Adipocyte (in vitro differentiated cells): ENCODE measurements at regions not wholly inside any gene's neighbourhood (a gene's known extent, or its start where the extent isn't known, plus 50 kb on each side); places are given as distances from the start of the nearest gene placed in this dataset.
A peak's percentile ranks its signal among the peaks of the same experiment; 100 is the strongest.

Experiments used
- DNase-seq: peaks from one replicate; pipeline ENCODE4 v3.0.0-alpha.2; 2015; ENCODE audit warnings: low read depth
- H3K27me3 ChIP-seq: replicated peaks from 2 replicates; pipeline ENCODE4 v1.7.0; 2013; ENCODE audit warnings: mild to moderate bottlenecking, low read length, moderate library complexity; ENCODE audit not compliant: control insufficient read depth, insufficient read depth
- H3K36me3 ChIP-seq: 2 replicates; pipeline ENCODE4 v1.7.0; 2013; ENCODE audit warnings: low read length, mild to moderate bottlenecking, moderate library complexity; ENCODE audit not compliant: control insufficient read depth, insufficient read depth, severe bottlenecking
- H3K4me1 ChIP-seq: 2 replicates; pipeline ENCODE4 v1.7.0; 2013; ENCODE audit warnings: mild to moderate bottlenecking, low read length, moderate library complexity; ENCODE audit not compliant: control insufficient read depth, insufficient read depth
- H3K4me3 ChIP-seq: 2 replicates; pipeline ENCODE4 v1.7.0; 2013; ENCODE audit warnings: mild to moderate bottlenecking, low read length, moderate library complexity
- H3K9ac ChIP-seq: 2 replicates; pipeline ENCODE4 v1.7.0; 2013; ENCODE audit warnings: mild to moderate bottlenecking, low read length, moderate library complexity
- H3K9me3 ChIP-seq: 2 replicates; pipeline ENCODE4 v1.7.0; 2013; ENCODE audit warnings: mild to moderate bottlenecking, low read length, moderate library complexity; ENCODE audit not compliant: control insufficient read depth

DNA sequence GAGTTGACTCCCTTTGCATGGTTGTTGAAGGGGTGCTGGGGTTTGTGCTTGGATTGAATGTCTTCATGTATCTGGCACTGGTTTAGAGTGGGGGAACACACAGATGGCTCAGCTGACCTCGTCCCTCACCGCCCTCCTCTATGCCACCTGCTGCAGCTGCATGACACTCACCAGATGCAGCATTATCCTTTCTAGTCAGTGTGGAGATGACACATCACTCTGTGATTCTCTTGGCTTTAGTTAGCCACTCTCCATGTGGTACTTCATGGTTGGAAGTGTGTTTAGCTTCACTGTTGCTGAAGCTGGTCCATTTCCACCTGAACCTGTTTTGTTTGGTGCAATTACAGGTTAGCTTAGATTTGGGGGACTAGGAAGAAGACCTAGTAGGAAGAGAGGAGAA lies 56.3 kb upstream of the BMPER start:
- Histone ChIP-seq H3K4me3 (no peak overlapping the region), H3K9me3 (no peaks in the 10 kb centered on the region), H3K27me3 (no peaks in the 10 kb centered on the region), H3K36me3 (no peaks in the 10 kb centered on the region), H3K4me1 (peaks cover 34% of the 10 kb centered on the region), H3K9ac (no peak overlapping the region)
- peak; percentile 14 for DNase-seq

DNA sequence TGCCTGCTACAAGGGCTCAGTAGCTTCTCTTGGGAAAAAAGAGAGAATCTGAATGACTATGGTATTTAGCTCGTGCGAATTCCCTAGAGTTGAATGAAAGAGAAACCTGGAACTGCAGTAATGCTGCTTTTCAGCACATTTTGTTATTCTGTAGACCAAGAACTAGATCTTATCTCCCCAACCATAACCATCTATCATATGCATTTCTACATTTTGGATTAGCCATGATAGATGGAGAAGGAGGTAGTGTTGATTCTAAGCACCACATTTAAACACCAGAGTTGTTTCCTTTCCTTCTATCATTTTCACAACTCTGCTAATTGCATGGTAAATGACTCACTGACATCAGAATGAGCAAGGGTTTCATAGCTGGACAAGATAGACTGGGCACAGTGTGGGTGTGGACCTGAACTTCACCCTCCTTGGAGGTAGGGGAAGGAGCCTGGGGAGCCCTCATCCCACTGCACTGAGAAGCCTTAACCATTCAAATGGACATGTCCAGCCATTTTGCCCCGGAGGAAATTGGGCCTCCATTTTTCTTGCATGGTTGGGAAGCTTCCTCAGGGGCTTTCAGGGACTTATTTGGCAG lies 55.3 kb upstream of the BMPER start:
- no peak overlapping the region for H3K4me3 ChIP-seq
- H3K9me3 ChIP-seq = no peaks in the 10 kb centered on the region
- H3K27me3 ChIP-seq = no peaks in the 10 kb centered on the region
- no peak for DNase-seq
- H3K9ac ChIP-seq = no peak overlapping the region
- peaks cover 45% of the 10 kb centered on the region for H3K4me1 ChIP-seq
- H3K36me3 ChIP-seq = no peaks in the 10 kb centered on the region

DNA sequence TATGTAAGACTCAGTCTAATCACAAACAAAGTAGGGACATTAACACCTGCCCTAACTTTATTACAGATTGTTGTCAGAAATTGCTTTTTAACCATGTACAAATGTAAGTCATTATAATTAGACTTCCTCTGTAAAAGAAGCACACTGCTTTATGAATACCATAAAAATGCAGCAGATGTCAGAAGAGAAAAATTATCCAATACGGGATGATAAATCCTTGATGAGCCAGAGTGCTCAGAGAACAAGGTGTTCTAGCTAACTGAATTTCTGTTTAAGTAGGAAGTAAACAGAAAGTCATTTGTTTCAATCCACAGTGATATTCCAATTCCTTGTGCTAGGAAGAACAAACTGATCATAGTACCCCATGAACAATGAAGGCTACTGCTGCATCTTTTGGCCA lies 54.6 kb upstream of the BMPER start:
- Histone ChIP-seq H3K9ac (no peak overlapping the region), H3K4me3 (no peak overlapping the region), H3K9me3 (no peaks in the 10 kb centered on the region), H3K4me1 (peaks cover 42% of the 10 kb centered on the region), H3K36me3 (no peaks in the 10 kb centered on the region), H3K27me3 (no peaks in the 10 kb centered on the region)
- no peak for DNase-seq

DNA sequence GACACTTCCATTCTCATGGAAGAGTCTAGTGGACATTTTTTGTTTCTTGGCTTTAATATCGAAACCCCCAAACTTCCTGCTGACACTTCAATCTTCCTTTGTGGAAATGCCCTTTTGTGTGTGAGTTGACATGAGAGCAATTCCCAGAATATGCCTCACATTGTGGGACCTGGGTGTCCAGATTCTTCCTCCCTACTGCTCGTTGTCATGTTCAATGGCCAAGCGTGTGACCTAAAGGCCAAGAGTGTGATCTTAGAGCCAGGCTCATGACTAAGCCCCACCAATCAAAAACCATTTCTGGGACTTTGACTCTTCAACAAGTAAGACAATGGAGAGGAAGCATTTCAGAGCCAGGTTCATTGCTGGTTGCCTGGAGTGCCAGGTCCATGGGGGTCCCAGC lies 52.5 kb upstream of the BMPER start:
- Histone ChIP-seq H3K4me1 (peaks cover 34% of the 10 kb centered on the region), H3K9ac (no peak overlapping the region), H3K36me3 (no peaks in the 10 kb centered on the region), H3K9me3 (no peaks in the 10 kb centered on the region), H3K27me3 (no peaks in the 10 kb centered on the region), H3K4me3 (no peak overlapping the region)
- DNase-seq = no peak

DNA sequence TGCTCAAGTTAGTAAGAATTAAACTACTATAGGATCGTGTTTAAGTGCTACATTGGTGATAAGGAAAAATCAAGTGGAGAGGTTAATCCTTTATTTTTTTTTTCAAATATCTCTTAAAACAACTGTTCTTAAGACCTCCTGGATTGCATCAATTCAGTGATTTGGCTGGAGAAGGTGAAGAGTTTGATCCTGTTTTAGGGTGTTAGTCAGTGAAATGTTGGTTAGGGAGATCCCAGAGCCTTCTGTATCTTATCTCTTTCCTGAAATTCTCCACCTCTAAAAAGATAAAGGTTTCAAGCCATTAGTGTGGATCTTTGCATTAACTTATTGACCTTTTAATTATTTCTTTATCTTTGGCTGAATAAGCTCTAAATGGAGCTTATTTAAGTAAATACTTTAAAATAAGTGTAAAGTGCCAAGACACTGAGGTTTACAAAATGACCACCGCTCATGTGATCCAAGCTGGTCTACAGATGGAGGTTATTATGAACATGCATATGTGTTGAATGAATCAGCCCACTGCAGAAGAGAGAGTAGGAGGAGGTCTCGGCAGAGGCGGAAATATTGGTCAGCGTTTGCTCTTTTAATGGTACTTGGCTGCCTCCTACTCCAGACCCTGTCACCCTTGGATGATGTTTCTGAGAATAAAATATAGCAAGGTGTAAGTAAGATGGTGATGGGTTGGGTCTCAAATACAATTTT lies 51.8 kb upstream of the BMPER start:
- Histone ChIP-seq H3K27me3 (no peaks in the 10 kb centered on the region), H3K9ac (no peak overlapping the region), H3K4me1 (peaks cover 34% of the 10 kb centered on the region), H3K36me3 (no peaks in the 10 kb centered on the region), H3K9me3 (no peaks in the 10 kb centered on the region), H3K4me3 (no peak overlapping the region)
- DNase-seq = peak; percentile 75

DNA sequence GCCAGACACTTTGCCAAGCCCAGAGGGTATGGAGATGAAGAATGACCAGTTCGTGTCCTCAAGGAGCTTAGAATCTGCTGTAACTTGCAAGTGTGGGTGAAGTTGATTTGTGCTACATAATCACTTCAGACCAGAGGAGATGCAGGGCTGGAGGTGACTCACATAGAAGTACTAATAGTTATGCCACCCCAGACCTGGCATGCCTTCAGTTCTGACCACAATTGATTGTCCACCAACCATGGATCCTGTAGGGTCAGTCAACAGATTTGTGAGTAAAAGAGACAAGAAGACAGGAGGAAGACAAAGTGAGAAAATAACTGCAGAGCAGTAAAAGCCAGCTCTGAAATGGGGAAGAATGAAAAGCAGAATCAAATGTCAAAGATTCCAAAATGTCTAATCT lies 51.2 kb upstream of the BMPER start:
- H3K27me3 ChIP-seq = no peaks in the 10 kb centered on the region
- no peak overlapping the region for H3K4me3 ChIP-seq
- no peaks in the 10 kb centered on the region for H3K36me3 ChIP-seq
- H3K9me3 ChIP-seq = no peaks in the 10 kb centered on the region
- DNase-seq = peak; percentile 45
- no peak overlapping the region for H3K9ac ChIP-seq
- peaks cover 33% of the 10 kb centered on the region for H3K4me1 ChIP-seq

DNA sequence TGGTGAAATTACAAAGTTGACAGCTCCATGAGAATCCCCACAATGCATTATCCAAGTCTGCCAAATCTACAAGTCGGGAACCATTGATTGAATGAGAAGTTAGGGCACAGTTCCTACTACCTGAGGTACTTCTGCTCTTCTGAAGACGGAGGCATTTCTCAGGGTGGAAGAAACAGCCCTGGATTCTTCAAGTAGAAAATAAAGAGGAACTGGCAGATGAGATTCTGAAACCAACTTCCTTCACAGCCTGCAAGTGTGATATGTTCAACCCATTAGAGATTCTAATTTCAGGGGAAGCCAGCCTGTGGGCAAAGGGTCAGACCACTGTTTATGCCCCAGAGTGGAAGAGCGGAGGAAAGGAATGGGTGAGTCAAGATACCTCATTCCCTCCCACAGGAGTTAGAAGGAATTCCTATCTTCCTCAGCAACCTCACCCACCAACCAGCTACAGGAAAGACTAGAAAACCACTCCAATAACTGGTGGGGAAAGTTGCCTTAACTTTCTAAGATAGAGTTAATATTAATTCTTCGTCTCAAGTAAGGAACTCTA lies 50.5 kb upstream of the BMPER start:
- Histone ChIP-seq H3K9me3 (no peaks in the 10 kb centered on the region), H3K4me1 (peaks cover 26% of the 10 kb centered on the region), H3K27me3 (no peaks in the 10 kb centered on the region), H3K4me3 (no peak overlapping the region), H3K36me3 (no peaks in the 10 kb centered on the region), H3K9ac (no peak overlapping the region)
- peak; percentile 36 for DNase-seq
